ENCODE measurements at regions not wholly inside any gene's neighbourhood (a gene's known extent, or its start where the extent isn't known, plus 50 kb on each side); places are given as distances from the start of the nearest gene placed in this dataset.

- no peaks in the 10 kb centered on the region for H3K4me1 ChIP-seq (ENCODE audit: control insufficient read depth, insufficient read depth, low read length)
- TF ChIP-seq POLR2AphosphoS5 (IDR thresholded peaks at IDR 0.05; ENCODE audit: low read depth, low read length) = no peak
- TF ChIP-seq, protein P1, sequence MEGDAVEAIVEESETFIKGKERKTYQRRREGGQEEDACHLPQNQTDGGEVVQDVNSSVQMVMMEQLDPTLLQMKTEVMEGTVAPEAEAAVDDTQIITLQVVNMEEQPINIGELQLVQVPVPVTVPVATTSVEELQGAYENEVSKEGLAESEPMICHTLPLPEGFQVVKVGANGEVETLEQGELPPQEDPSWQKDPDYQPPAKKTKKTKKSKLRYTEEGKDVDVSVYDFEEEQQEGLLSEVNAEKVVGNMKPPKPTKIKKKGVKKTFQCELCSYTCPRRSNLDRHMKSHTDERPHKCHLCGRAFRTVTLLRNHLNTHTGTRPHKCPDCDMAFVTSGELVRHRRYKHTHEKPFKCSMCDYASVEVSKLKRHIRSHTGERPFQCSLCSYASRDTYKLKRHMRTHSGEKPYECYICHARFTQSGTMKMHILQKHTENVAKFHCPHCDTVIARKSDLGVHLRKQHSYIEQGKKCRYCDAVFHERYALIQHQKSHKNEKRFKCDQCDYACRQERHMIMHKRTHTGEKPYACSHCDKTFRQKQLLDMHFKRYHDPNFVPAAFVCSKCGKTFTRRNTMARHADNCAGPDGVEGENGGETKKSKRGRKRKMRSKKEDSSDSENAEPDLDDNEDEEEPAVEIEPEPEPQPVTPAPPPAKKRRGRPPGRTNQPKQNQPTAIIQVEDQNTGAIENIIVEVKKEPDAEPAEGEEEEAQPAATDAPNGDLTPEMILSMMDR (IDR thresholded peaks at IDR 0.05) = no peak
- TF ChIP-seq TCF7L2 (IDR thresholded peaks at IDR 0.05; ENCODE audit: low read depth, low read length) = no peak
- no peak for TF ChIP-seq REST (IDR thresholded peaks at IDR 0.05; ENCODE audit: insufficient read depth in 1 of 2, low read depth in 2 of 2, low read length in 1 of 2)
- no peak for TF ChIP-seq SIN3A (IDR thresholded peaks at IDR 0.05; ENCODE audit: borderline replicate concordance, insufficient read depth, low read depth, low read length)
- ATAC-seq = no peak
- ChIA-PET POLR2A (no interaction called here), CTCF (no interaction called here)
- H3K9me3 ChIP-seq (ENCODE audit: control insufficient read depth, insufficient read depth, low read depth, low read length) = no peaks in the 10 kb centered on the region
- H3K4me3 ChIP-seq (ENCODE audit: low read depth in 2 of 2, low read length in 2 of 2) = no peak overlapping the region
- no TSS peak for BruUV-seq (replicated peaks)
- H3K27me3 ChIP-seq (ENCODE audit: control insufficient read depth, insufficient read depth, low read length) = no peaks in the 10 kb centered on the region
- no peak for DNase-seq (ENCODE audit: low read depth, low spot score)
- in situ Hi-C loops (cut with HindIII; ENCODE audit: low pct_unique_long_range_greater_than_20kb, low sequenced_read_pairs) (no loop called here), intact Hi-C loops (cut with micrococcal nuclease; ENCODE audit: unreplicated experiment) (no loop called here)
- H3K27ac ChIP-seq (ENCODE audit: low read length) = no peak overlapping the region
- H3K36me3 ChIP-seq (ENCODE audit: control insufficient read depth, insufficient read depth, low read length) = no peaks in the 10 kb centered on the region
Measured at GRCh38 chr3:103730744-103731143, 1295.9 kb downstream of the ZPLD1 start.

- Histone ChIP-seq H3K4me1 (ENCODE audit: control insufficient read depth, insufficient read depth, low read length) (no peaks in the 10 kb centered on the region), H3K27ac (ENCODE audit: low read length) (no peak overlapping the region), H3K27me3 (ENCODE audit: control insufficient read depth, insufficient read depth, low read length) (no peaks in the 10 kb centered on the region), H3K9me3 (ENCODE audit: control insufficient read depth, insufficient read depth, low read depth, low read length) (no peaks in the 10 kb centered on the region), H3K36me3 (ENCODE audit: control insufficient read depth, insufficient read depth, low read length) (no peaks in the 10 kb centered on the region), H3K4me3 (ENCODE audit: low read depth in 2 of 2, low read length in 2 of 2) (no peak overlapping the region)
- DNase-seq (ENCODE audit: low read depth, low spot score) (no peak), ATAC-seq (no peak)
- TF ChIP-seq SIN3A (IDR thresholded peaks at IDR 0.05; ENCODE audit: borderline replicate concordance, insufficient read depth, low read depth, low read length) (no peak), REST (IDR thresholded peaks at IDR 0.05; ENCODE audit: insufficient read depth in 1 of 2, low read depth in 2 of 2, low read length in 1 of 2) (no peak), TCF7L2 (IDR thresholded peaks at IDR 0.05; ENCODE audit: low read depth, low read length) (no peak), POLR2AphosphoS5 (IDR thresholded peaks at IDR 0.05; ENCODE audit: low read depth, low read length) (no peak)
- TF ChIP-seq, protein P1 (IDR thresholded peaks at IDR 0.05) = no peak
- CTCF ChIA-PET = no interaction called here
- POLR2A ChIA-PET = no interaction called here
- intact Hi-C loops (cut with micrococcal nuclease; ENCODE audit: unreplicated experiment) (no loop called here), in situ Hi-C loops (cut with HindIII; ENCODE audit: low pct_unique_long_range_greater_than_20kb, low sequenced_read_pairs) (no loop called here)
- BruUV-seq (replicated peaks) = no TSS peak
Measured at GRCh38 chr3:103752986-103753385, 1318.2 kb downstream of the ZPLD1 start.
